Stimulated activated CD8-positive, alpha-beta memory T cell treated with anti-CD3 and anti-CD28 coated beads, Interleukin-7, amount 100 ng/mL, for 24 hours (primary cell): ENCODE measurements at regions not wholly inside any gene's neighbourhood (a gene's known extent, or its start where the extent isn't known, plus 50 kb on each side); places are given as distances from the start of the nearest gene placed in this dataset.
"Not testable (repeated sequence)": the region's sequence is repeated elsewhere in the genome, so short reads cannot be mapped to it uniquely, and the experiment has no call there.

Source experiments
- DNase-seq: peaks from one replicate; pipeline ENCODE4 v3.0.0-alpha.2; 2020; ENCODE audit warnings: low read depth

GRCh38 chr6:152811785-152812184 is 61.2 kb downstream of the VIP start:
- no peak for DNase-seq

- no peak for DNase-seq
Measured at GRCh38 chr6:152815230-152815872, 64.8 kb downstream of the VIP start.

- DNase-seq, result no peak
Measured at GRCh38 chr6:152816055-152816454, 65.5 kb downstream of the VIP start.

GRCh38 chr6:152821525-152821924 is 70.9 kb downstream of the VIP start:
- no peak for DNase-seq

- DNase-seq, result no peak
Measured at GRCh38 chr6:152824666-152825065, 74.1 kb downstream of the VIP start.

- no peak for DNase-seq
Measured at GRCh38 chr6:152828431-152828830, 77.8 kb downstream of the VIP start.

- DNase-seq, result not testable (repeated sequence)
Measured at GRCh38 chr6:152834366-152834765, 83.8 kb downstream of the VIP start.

- DNase-seq, result no peak
Measured at GRCh38 chr6:152836523-152836922, 85.9 kb downstream of the VIP start.

GRCh38 chr6:152845421-152845820 is 94.8 kb downstream of the VIP start:
- DNase-seq, result no peak

GRCh38 chr6:152846825-152847224 is 96.2 kb downstream of the VIP start:
- no peak for DNase-seq

- DNase-seq, result no peak
Measured at GRCh38 chr6:152848919-152849318, 98.3 kb downstream of the VIP start.

GRCh38 chr6:152854086-152854795 is 103.6 kb downstream of the VIP start:
- no peak for DNase-seq

- no peak for DNase-seq
Measured at GRCh38 chr6:152858141-152858540, 107.5 kb downstream of the VIP start.

- DNase-seq, result no peak
Measured at GRCh38 chr6:152859225-152859624, 108.6 kb downstream of the VIP start.

- peak; percentile 29 for DNase-seq
Measured at GRCh38 chr6:152863618-152864326, 113.2 kb downstream of the VIP start.

GRCh38 chr6:152874267-152874666 is 108.6 kb downstream of the FBXO5 start:
- DNase-seq, result no peak

GRCh38 chr6:152874846-152875568 is 107.8 kb downstream of the FBXO5 start:
- DNase-seq, result no peak

- no peak for DNase-seq
Measured at GRCh38 chr6:152879681-152880080, 103.2 kb downstream of the FBXO5 start.

- no peak for DNase-seq
Measured at GRCh38 chr6:152893187-152893586, 89.7 kb downstream of the FBXO5 start.

GRCh38 chr6:152896923-152897322 is 85.9 kb downstream of the FBXO5 start:
- no peak for DNase-seq

GRCh38 chr6:152897807-152898399 is 84.9 kb downstream of the FBXO5 start:
- DNase-seq, result peak; percentile 55

GRCh38 chr6:152904678-152905077 is 78.2 kb downstream of the FBXO5 start:
- no peak for DNase-seq
